Neural crest cell (in vitro differentiated cells): ENCODE measurements at regions not wholly inside any gene's neighbourhood (a gene's known extent, or its start where the extent isn't known, plus 50 kb on each side); places are given as distances from the start of the nearest gene placed in this dataset.

ENCODE experiments used
- DNase-seq: peaks from one replicate; pipeline ENCODE4 v3.0.0; 2021; ENCODE audit warnings: low read depth, mixed read lengths, low spot score
- H3K27ac Mint-ChIP-seq: one replicate; pipeline ENCODE4 v1.8.0; 2021; ENCODE audit warnings: mild to moderate bottlenecking, mixed read lengths; ENCODE audit not compliant: unreplicated experiment
- H3K27me3 Mint-ChIP-seq: 2 replicates; pipeline ENCODE4 v1.8.0; 2021; ENCODE audit warnings: low read depth, mild to moderate bottlenecking, mixed read lengths
- H3K36me3 Mint-ChIP-seq: 2 replicates; pipeline ENCODE4 v1.8.0; 2021; ENCODE audit warnings: low read depth, mild to moderate bottlenecking, mixed read lengths
- H3K4me1 Mint-ChIP-seq: 2 replicates; pipeline ENCODE4 v1.8.0; 2021; ENCODE audit warnings: mixed read lengths
- H3K4me3 Mint-ChIP-seq: one replicate; pipeline ENCODE4 v1.8.0; 2021; ENCODE audit warnings: mild to moderate bottlenecking, mixed read lengths
- H3K9me3 Mint-ChIP-seq: 2 replicates; pipeline ENCODE4 v1.8.0; 2021; ENCODE audit warnings: mixed read lengths
- CTCF ChIP-seq: fragments of 200-600 bp; sonication (generic); conservative IDR thresholded peaks from 2 replicates; pipeline ENCODE4 v1.5.0; 2021; ENCODE audit warnings: antibody characterized with exemption, mild to moderate bottlenecking

GRCh38 chr10:1966712-1967376 is 229.5 kb upstream of the ADARB2 start:
- H3K36me3 Mint-ChIP-seq: no peaks in the 10 kb centered on the region
- H3K4me1 Mint-ChIP-seq: no peaks in the 10 kb centered on the region
- no peaks in the 10 kb centered on the region for H3K27me3 Mint-ChIP-seq
- DNase-seq: no peak
- TF ChIP-seq CTCF: no peak
- no peak overlapping the region for H3K4me3 Mint-ChIP-seq
- H3K9me3 Mint-ChIP-seq: no peaks in the 10 kb centered on the region
- H3K27ac Mint-ChIP-seq: peak overlapping the region; percentile 3

GRCh38 chr10:1964476-1964875 is 227.2 kb upstream of the ADARB2 start:
- no peaks in the 10 kb centered on the region for H3K36me3 Mint-ChIP-seq
- no peaks in the 10 kb centered on the region for H3K4me1 Mint-ChIP-seq
- no peak overlapping the region for H3K4me3 Mint-ChIP-seq
- DNase-seq: no peak
- H3K27ac Mint-ChIP-seq: no peak overlapping the region
- TF ChIP-seq CTCF: no peak
- H3K9me3 Mint-ChIP-seq: no peaks in the 10 kb centered on the region
- no peaks in the 10 kb centered on the region for H3K27me3 Mint-ChIP-seq

- Mint-ChIP-seq H3K4me3 (no peak overlapping the region), H3K27ac (no peak overlapping the region), H3K9me3 (no peaks in the 10 kb centered on the region), H3K36me3 (no peaks in the 10 kb centered on the region), H3K4me1 (no peaks in the 10 kb centered on the region), H3K27me3 (no peaks in the 10 kb centered on the region)
- TF ChIP-seq CTCF: no peak
- DNase-seq: no peak
Measured at GRCh38 chr10:1963341-1963740, 226.0 kb upstream of the ADARB2 start.

GRCh38 chr10:1961989-1962388 is 224.7 kb upstream of the ADARB2 start:
- no peaks in the 10 kb centered on the region for H3K27me3 Mint-ChIP-seq
- no peak for DNase-seq
- no peaks in the 10 kb centered on the region for H3K36me3 Mint-ChIP-seq
- no peaks in the 10 kb centered on the region for H3K9me3 Mint-ChIP-seq
- no peak overlapping the region for H3K4me3 Mint-ChIP-seq
- H3K27ac Mint-ChIP-seq: no peak overlapping the region
- no peaks in the 10 kb centered on the region for H3K4me1 Mint-ChIP-seq
- peak; percentile 20 for TF ChIP-seq CTCF

GRCh38 chr10:1960982-1961381 is 223.7 kb upstream of the ADARB2 start:
- H3K4me1 Mint-ChIP-seq: no peaks in the 10 kb centered on the region
- TF ChIP-seq CTCF: no peak
- no peak for DNase-seq
- peaks cover under 1% of the 10 kb centered on the region for H3K9me3 Mint-ChIP-seq
- H3K27ac Mint-ChIP-seq: no peak overlapping the region
- no peaks in the 10 kb centered on the region for H3K36me3 Mint-ChIP-seq
- H3K4me3 Mint-ChIP-seq: no peak overlapping the region
- no peaks in the 10 kb centered on the region for H3K27me3 Mint-ChIP-seq
